ENCODE measurements at regions not wholly inside any gene's neighbourhood (a gene's known extent, or its start where the extent isn't known, plus 50 kb on each side); places are given as distances from the start of the nearest gene placed in this dataset.
"Not testable (repeated sequence)": the region's sequence is repeated elsewhere in the genome, so short reads cannot be mapped to it uniquely, and the experiment has no call there.

DNA sequence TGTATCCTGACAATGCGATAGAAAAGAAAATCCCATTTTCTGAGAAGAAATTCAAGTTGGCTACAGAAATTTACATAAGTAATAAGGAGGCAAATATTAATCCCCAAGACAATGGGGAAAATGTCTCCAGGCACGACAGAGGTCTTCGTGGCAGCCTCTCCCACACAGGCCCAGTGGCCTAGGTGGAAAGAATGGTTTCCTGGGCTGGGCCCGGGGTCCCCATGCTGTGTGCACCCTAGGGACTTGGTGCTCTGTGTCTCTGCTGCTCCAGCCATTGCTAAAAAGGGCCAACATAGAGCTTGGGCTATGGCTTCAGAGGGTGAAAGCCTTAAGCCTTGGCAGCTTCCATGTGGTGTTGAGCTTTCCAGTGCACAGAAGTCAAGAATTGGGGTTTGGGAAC is 102.5 kb upstream of the LYPLAL1 start:
- no peak for DNase-seq

DNA sequence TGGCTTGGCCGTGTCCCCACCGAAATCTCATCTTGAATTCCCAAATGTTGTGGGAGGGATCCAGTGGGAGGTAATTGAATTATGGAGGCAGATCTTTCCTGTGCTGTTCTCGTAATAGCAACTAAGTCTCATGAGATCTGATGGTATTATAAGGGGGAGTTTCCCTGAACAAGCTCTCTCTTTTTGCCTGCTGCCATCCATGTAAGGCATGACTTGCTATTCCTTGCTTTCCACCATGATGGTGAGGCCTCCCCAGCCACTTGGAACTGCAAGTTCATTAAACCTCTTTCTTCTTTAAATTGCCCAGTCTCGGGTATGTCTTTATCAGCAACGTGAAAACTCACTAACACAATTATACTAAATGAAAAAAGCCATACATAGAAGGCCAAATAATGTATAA is 101.3 kb upstream of the LYPLAL1 start:
- no peak for DNase-seq

DNA sequence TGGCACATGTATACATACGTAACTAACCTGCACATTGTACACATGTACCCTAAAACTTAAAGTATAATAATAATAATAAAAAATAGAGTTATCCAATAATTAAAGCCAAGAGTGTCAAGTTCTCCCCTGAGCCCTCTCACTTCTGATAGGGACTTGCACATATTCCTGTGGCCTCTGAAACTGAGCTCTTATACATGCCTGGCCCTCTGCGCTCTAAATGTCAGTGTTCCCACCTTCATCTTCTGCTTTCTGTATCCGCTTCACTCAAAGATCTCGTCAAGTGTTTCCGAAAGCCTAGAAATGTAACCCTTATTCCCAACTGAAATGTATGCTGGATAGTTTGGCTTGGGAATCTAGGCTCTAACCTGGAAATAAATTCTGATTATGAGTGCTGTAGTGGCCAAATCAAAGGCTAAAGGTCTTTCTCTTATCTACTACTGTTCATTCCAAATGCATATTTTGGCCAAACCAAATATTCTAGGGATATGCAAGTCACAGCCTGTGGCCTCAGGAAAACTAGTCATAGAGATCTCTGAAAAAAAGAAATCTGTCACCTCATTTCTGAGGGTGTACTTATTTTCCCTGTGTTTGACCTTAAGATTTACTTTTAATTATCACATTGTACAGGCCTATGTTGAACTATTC is 99.5 kb upstream of the LYPLAL1 start:
- DNase-seq, result no peak

DNA sequence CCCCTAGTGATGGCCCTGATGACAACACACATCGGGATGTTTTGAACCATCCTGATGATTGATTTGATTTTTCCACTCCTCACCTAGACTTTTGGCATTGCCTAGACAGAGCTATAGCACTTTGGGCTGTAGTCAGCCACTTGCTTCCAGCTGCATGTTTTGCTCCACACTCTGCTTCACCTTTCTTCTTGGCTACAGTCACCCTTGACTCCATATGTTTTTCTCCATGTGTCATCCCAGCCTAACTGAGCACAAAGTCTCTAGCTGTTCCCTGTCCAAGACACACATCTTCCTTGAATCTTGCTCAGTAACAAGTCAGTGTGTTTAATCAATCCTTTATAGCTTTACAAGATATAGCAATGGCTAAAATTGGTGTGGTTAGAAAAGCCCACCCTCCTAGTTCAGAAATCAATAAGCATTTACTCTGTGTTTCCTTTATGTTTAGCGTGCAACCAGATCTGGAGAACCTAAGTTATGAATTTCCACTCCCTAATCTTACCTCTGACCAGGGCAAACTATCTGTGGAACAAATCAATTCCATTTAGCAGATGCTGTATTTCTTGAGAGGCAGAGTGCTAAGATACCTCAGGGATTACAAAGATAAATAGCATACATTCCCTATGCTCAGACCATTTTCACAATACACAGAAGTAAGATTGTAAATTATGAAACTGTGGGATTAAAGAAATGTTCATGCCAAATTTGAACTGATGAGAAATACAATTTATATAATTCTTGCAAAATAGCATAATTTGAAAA is 98.4 kb upstream of the LYPLAL1 start:
- no peak for DNase-seq

DNA sequence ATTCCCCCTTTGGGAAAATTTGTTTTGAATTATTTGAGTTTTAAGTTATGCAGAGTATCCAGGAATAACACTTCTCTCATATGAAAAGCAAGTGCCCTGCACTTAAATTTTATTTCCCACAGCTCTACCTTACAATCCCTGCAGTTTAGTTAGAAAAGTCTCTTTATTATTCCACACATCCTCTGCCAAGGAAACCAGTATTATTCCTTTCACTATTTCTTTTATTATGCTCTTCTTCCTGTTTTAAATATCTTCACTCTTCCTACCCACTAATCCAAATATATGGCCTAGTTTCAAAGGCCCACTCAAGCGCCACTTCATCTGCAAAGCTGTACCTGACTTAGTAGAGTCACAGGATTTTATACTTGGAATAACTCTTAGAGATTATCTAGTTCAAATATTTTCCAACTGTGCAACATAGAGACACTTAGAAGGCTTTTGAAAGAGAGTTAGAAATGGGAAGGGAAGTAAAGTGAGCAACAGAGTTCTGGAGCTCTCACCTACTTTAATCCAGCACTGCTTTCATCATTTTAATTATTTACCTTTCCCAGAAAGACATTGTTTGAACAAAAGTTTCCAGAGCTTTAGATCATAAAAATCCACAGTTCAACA is 97.2 kb upstream of the LYPLAL1 start:
- DNase-seq, result no peak

DNA sequence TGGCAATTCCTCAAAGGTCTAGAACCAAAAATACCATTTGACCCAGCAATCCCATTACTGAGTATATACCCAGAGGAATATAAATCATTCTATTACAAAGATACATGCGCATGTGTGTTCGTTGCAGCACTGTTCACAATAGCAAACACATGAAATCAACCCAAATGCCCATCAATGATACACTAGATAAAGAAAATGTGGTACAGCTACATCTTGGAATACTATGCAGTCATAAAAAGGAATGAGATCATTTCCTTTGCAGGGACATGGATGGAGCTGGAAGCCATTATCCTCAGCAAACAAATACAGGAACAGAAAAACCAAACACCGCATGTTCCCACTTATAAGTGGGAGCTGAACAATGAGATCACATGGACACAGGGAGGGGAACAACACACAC is 95.9 kb upstream of the LYPLAL1 start:
- DNase-seq, result not testable (repeated sequence)

DNA sequence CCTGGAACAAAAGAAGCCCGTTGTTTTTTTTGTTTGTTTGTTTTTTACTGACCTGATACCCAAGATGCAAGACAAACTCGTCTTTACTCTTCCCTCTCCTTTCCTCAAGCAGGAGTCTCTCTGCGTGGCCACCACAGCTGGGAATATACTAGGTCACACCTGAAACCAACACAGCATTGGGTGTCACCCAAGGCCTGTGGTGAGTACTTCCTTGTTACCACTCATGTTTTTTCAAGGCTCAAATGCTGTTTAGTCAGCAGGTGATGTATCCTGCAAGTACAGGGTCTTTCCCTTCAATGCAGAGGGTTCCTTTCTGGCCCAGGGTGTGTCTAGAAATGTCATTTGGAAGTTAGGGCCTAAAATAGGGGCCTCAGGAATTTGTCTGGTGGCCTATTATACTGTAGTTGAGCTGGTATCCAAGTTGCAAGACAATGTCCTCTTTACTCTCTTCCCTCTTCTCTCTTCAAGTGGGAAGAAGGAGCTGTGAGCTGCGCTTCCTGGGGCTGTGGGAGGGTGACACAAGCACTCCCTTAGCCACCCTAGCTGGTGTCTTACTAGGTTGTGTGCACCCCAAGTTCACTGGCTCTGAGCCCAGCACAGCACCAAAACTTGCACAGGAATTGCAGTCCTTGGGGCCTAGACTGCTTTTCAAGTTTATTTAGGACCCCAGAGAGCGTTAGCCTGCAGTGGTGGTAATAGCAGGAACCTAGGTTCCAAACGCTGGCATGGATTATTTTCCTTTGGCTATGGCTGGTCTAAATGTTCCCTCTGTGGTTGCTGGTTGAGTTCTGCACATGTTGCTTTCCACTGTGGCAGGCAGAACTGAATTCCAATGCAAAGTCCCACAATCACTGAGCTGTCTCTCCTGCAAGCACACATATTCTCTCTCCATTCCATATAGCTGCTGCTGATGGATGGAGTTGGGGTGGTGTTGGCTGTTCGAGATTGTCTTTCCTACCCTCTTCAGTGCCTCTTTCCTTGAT is 91.4 kb upstream of the LYPLAL1 start:
- DNase-seq, result no peak

DNA sequence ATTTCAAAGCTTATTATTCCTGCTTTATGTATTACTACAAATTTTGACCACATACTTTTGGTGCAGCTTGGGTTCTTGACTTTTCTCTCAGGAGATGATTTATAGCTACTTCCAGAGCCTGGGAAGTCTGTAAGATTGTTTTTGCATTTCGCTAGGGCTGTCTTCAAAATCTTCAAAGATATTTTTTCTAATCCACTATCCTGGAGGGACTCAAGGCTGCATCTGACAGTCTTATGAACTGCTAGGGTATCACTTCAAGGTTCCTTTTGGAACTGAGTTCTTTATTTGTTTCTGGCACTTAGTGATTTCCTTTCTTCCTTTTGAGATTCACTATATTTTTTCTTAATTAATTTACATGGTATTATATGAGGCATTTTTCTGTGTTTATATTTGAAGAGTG is 90.0 kb upstream of the LYPLAL1 start:
- no peak for DNase-seq

DNA sequence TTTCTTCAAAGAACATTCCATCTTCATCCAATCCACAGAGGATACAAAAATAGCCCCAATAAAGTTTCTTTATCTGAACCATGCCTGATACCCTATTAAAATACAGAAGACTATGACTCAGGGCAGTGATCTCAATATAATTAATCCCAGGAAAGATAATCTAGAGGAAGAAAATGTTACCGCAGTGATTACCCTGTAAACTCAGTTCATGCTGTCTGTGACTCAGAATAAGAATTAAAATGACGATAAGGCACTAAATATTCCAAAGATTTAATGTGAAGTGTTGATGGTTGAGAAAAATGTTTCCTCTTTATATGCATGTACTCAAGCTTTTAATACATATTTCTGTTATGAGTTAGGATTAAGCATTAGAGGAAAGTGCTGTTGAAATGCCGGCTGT is 88.6 kb upstream of the LYPLAL1 start:
- no peak for DNase-seq

DNA sequence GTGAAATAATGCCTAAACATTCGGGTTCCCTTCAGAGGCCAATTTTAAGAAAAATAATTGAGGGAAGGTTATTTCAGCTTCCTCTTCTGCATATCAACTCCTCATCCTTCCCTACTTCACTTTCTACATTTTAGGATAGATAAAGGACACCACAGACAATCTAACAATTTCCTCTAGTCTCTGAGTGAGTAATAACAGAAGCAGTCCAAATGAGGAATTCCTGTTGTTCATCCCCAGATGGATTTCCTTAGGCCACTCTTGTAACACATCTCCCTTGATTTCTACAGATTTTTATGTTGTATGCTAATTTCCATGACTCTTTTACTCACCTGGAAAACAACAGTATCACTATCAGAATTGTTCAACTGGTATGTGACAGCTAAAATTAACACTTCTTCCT is 87.7 kb upstream of the LYPLAL1 start:
- DNase-seq, result no peak

DNA sequence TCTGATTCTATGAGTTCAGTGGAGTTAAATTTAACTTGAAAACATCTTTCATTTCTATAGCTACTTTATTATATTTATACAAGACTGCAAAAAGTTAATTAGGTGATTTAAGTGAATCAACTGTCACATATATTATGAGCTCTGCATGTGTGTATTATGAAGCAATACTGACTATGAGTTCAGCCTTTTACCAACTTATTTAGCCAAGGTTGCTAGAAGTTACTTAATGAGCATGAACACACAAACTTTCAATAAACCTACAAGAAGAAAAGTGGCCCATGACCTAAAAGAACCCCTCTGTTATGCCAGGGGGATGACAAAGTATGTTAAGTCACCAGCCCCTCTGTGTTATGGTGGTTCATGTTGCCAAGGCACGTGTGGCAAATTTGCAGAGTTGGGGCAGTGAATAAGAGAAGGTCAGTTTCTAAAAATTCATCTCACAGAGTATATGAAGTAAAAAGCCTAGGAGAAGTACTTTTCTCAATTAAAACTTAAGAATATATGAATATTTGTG is 86.7 kb upstream of the LYPLAL1 start:
- DNase-seq, result no peak

DNA sequence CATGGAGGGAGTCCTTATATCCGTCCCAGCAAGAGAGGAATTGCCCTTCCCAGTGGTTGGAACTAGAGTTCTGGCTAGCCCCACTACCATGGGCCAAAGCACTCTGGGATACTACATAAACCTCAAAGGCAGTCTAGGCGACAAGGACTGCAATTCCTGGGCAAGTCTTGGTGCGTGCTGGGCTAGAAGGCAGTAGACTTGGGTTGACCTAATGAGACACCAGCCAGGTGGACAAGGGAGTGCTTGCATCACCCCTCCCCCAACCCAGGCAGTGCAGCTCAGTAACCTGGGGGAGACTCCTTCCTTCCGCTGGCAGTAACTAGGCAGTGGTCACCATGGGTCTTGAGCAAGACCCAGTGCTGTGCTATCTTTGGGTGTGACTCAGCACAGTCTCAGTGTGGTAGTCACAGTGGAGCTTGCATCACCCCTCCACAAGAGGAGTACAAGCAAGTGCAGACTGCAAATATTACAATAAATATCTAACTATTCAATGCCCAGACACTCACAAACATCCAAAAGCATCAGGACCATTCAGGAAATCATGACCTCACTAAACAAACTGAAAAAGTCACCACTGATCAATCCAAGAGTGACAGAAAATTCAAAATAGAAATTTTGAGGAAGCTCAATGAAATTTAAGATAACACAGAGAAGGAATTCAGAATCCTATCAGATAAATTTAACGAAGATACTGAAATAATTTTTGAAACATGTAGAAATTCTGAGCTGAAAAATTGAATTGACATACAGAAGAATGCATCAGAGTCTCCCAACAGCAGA is 84.7 kb upstream of the LYPLAL1 start:
- DNase-seq, result peak; percentile 5 to 74

DNA sequence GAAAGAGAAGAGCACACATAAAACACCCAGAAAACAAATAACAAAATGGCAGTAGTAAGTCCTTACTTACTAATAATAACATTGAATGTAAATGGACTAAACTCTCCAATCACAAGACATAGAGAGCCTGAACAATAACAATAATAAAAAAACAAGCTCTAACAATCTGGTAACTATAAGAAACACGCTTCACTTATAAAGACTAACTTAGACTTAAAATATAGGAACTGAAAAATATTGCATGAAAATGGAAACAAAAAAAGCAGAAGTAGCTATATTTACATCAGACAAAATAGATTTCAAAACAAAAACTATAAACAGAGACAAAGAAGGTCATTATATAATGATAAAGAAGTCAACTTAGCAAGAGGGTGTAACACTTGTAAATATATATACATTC is 83.1 kb upstream of the LYPLAL1 start:
- DNase-seq, result no peak

DNA sequence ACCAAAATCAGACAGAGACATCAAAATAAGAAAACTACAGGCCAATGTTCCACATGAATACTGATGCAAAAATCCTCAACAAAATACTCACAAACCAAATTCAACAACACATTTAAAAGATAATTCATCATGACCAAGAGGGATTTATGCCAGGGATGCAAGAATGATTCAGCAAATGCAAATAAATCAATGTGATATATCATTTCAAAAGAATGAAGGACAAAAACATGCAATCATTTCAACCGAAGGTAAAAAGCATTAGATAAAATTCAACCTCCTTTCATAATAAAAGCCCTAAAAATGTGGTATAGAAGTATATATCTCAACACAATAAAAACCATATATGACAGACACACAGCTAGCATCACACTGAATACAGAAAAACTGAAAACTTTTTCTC is 81.5 kb upstream of the LYPLAL1 start:
- no peak for DNase-seq

DNA sequence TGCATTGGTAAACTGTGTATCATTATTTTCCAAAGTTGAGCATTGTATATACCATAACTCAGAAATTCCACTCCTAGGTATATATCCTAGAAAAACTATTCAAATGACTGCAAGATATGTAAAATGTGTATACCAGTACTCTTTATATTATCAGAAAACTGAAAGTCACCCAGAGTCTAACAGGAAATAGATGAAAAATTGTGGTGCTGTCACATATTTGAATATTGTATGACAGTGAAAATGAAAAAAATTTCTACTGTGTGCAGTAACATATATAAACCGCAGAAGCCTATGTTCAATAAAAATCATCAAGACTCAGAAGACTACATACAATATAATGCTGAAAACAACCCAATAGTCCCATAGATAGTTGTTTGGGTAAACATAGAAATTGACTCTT is 74.4 kb upstream of the LYPLAL1 start:
- no peak for DNase-seq

DNA sequence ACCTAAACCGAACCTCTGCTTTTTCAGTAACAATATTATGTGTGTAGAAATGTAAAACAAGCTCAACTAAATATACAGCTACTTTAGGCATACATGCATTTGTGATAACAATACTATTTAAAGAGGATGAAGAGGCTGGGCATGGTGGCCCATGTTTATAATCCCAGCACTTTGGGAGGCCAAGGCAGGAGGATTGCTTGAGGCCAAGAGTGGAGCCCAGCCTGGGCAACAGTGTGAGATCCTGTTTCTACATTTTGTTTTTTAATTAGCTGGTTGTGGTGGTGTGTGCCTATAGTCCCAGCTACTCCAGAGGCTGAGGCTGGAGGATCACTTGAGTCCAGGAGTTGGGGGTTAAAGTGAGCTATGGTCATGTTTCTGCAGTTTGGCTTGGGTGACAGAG is 73.6 kb upstream of the LYPLAL1 start:
- no peak for DNase-seq

DNA sequence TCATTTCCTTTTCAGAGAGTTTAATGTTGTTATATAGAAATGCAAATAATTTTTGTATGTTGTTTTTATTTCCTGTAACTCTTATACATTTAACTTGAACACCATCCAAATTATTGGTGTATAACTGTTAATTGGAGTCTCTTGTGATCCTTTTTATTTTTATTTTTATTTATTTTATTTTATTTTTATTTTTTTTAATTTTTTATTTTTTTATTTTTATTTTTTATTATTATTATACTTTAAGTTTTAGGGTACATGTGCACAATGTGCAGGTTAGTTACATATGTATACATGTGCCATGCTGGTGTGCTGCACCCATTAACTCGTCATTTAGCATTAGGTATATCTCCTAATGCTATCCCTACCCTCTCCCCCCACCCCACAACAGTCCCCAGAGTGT is 71.2 kb upstream of the LYPLAL1 start:
- not testable (repeated sequence) for DNase-seq

DNA sequence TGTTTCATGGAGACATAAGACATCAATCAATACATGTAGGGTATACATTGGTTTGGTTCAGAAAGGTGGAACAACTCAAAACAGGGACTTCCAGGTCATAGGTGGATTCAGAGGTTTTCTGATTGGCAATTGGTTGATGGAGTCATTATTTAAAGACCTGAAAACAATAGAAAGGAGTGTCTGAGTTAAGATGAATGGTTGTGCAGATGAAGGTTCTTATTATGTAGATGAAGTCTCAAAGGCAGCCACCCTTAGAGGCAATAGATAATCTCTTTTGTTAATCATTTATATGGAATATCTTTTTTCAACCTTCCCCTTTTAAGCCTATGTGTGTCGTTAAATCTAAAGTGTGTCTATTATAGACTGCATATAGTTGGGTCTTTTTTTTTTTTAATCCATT is 67.8 kb upstream of the LYPLAL1 start:
- DNase-seq, result no peak

DNA sequence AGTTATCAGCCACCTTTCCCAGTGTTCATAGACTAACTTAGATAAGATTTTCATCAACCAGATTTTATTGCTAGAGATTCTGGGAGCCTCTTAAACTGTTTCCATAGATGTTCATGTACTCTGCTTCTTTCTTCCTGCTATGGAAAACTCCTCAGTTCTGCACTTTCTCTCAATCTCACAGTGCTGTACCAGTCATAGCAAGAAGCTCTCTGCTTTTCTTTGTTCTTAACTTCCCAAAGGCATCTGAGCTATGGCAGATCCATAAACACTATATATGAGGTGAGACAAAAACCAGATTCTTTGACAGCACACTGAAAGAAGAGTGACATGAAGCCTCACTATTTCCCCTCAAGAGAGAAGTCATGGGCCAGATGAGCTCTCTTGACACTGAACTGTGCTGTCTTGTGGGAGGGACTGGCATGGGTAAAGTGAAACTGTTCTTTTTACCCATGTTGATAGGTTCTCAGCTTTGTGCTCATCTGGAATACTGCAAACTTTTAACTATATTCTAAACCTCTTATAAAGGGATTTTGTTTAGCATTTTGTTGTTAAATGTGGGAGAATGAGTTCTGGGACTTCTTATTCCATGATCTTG is 64.2 kb upstream of the LYPLAL1 start:
- no peak for DNase-seq

DNA sequence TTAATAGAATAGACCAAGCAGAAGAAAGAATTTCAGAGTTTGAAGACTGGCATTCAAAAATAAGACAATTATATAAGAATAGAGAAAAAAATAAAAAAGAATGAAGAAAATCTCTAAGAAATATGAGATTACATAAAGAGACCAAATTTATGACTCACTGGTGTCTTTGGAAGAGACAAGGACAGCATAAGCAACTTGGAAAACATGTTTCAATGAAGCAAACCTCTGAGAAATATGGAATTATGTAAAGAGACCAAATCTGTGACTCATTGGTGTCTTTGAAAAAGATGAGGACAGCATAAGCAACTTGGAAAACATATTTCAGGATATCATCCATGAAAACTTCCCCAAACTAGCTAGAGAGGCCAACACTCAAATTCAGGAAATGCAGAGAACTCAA is 60.4 kb upstream of the LYPLAL1 start:
- no peak for DNase-seq

DNA sequence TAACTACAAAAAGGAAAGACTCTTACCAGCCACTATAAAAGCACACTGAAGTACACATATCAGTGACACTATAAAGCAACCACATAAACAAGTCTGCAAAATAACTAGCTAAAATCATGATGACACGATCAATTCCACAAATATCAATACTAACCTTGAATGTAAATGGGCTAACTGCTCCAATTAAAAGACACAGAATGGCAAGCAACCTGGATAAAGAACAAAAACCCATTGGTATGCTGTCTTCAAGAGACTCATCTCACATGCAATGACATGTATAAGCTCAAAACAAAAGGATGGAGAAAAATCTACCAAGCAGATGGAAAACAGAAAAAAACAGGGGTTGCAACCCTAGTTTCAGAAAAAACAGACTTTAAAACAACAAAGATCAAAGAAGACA is 59.7 kb upstream of the LYPLAL1 start:
- no peak for DNase-seq

DNA sequence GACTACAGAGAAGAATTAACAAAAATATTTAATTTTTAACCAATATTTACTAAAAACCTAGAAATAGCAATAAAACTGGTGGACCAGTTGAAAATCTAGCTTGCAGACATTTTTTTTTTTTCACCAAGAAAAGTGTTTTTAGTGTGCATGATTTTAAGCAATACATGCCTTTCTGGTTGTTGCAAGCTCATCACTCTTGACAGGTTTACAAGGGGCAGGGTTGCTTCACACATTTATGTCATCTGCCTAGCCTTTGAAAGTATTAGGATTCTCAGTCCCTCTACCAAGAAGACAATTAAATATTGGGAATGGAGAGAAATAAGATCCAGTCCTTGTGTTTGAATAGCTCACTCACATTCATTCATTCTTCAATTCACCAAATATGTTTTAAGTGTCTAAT is 53.8 kb upstream of the LYPLAL1 start:
- DNase-seq, result no peak
